ENCODE measurements at regions not wholly inside any gene's neighbourhood (a gene's known extent, or its start where the extent isn't known, plus 50 kb on each side); places are given as distances from the start of the nearest gene placed in this dataset.

- DNase-seq (ENCODE audit: low read depth) = no peak
- no peak for TF ChIP-seq CTCF (conservative IDR thresholded peaks at IDR 0.05; ENCODE audit: low read length)
- no peak overlapping the region for H3K4me3 ChIP-seq (ENCODE audit: low read length)
Measured at GRCh38 chr15:35867356-35867755, 321.4 kb upstream of the DPH6 start.

GRCh38 chr15:35871282-35871681 is 325.3 kb upstream of the DPH6 start:
- DNase-seq (ENCODE audit: low read depth) = no peak
- H3K4me3 ChIP-seq (ENCODE audit: low read length) = no peak overlapping the region
- no peak for TF ChIP-seq CTCF (conservative IDR thresholded peaks at IDR 0.05; ENCODE audit: low read length)

GRCh38 chr15:35871812-35872211 is 325.8 kb upstream of the DPH6 start:
- no peak overlapping the region for H3K4me3 ChIP-seq (ENCODE audit: low read length)
- TF ChIP-seq CTCF (conservative IDR thresholded peaks at IDR 0.05; ENCODE audit: low read length) = no peak
- no peak for DNase-seq (ENCODE audit: low read depth)

GRCh38 chr15:35872577-35872976 is 326.6 kb upstream of the DPH6 start:
- DNase-seq (ENCODE audit: low read depth) = no peak
- TF ChIP-seq CTCF (conservative IDR thresholded peaks at IDR 0.05; ENCODE audit: low read length) = no peak
- H3K4me3 ChIP-seq (ENCODE audit: low read length) = no peak overlapping the region

- no peak for TF ChIP-seq CTCF (conservative IDR thresholded peaks at IDR 0.05; ENCODE audit: low read length)
- H3K4me3 ChIP-seq (ENCODE audit: low read length) = no peak overlapping the region
- DNase-seq (ENCODE audit: low read depth) = peak; percentile 73
Measured at GRCh38 chr15:35874260-35874905, 328.4 kb upstream of the DPH6 start.

- peak; percentile 23 for DNase-seq (ENCODE audit: low read depth)
- no peak overlapping the region for H3K4me3 ChIP-seq (ENCODE audit: low read length)
- TF ChIP-seq CTCF (conservative IDR thresholded peaks at IDR 0.05; ENCODE audit: low read length) = no peak
Measured at GRCh38 chr15:35876762-35877161, 330.8 kb upstream of the DPH6 start.

GRCh38 chr15:35880896-35881295 is 334.9 kb upstream of the DPH6 start:
- TF ChIP-seq CTCF (conservative IDR thresholded peaks at IDR 0.05; ENCODE audit: low read length) = no peak
- no peak for DNase-seq (ENCODE audit: low read depth)
- no peak overlapping the region for H3K4me3 ChIP-seq (ENCODE audit: low read length)

Data from AG10803 (cell line).